PC-9 (cell line): ENCODE measurements at regions not wholly inside any gene's neighbourhood (a gene's known extent, or its start where the extent isn't known, plus 50 kb on each side); places are given as distances from the start of the nearest gene placed in this dataset.

Experiments
- EZH2 ChIP-seq: fragments of 200-600 bp; sonication (generic); IDR thresholded peaks from 2 replicates; pipeline ENCODE4 v1.8.0; 2017; ENCODE audit warnings: antibody characterized with exemption, low read depth
- TF ChIP-seq, protein P1 (sequence below): fragments of 200-600 bp; sonication (generic); conservative IDR thresholded peaks from 2 replicates; pipeline ENCODE4 v1.6.1; 2017; ENCODE audit warnings: mixed run types, antibody characterized with exemption, mild to moderate bottlenecking, moderate library complexity

DNA sequence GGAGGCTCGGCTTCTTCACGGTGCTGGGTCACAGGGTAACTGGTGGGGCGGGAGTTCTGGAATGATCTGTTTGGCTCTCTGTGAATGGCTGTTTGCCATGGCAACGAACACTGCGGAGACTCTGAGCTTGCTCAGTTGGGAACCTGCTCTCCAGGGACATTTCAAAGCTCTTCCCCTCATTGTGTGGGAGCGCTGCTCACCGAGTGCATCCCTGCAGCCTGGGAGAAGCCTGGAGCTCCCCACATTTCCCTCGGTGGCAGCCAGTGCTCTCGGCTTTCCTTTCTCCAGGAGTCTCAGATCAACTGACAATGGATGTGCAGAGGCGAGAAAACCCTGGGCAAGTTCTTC lies 57.6 kb upstream of the CACUL1 start:
- TF ChIP-seq EZH2, result no peak
- TF ChIP-seq, protein P1, sequence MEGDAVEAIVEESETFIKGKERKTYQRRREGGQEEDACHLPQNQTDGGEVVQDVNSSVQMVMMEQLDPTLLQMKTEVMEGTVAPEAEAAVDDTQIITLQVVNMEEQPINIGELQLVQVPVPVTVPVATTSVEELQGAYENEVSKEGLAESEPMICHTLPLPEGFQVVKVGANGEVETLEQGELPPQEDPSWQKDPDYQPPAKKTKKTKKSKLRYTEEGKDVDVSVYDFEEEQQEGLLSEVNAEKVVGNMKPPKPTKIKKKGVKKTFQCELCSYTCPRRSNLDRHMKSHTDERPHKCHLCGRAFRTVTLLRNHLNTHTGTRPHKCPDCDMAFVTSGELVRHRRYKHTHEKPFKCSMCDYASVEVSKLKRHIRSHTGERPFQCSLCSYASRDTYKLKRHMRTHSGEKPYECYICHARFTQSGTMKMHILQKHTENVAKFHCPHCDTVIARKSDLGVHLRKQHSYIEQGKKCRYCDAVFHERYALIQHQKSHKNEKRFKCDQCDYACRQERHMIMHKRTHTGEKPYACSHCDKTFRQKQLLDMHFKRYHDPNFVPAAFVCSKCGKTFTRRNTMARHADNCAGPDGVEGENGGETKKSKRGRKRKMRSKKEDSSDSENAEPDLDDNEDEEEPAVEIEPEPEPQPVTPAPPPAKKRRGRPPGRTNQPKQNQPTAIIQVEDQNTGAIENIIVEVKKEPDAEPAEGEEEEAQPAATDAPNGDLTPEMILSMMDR, result no peak
